Central memory CD8-positive, alpha-beta T cell (primary cell): ENCODE measurements at regions not wholly inside any gene's neighbourhood (a gene's known extent, or its start where the extent isn't known, plus 50 kb on each side); places are given as distances from the start of the nearest gene placed in this dataset.
"Not testable (repeated sequence)": the region's sequence is repeated elsewhere in the genome, so short reads cannot be mapped to it uniquely, and the experiment has no call there.

ENCODE experiments used
- ATAC-seq: fragments of 150-1000 bp; cut with Tn5 transposase; replicated peaks from 2 replicates; pipeline ENCODE4 v1.10.0; 2022; ENCODE audit warnings: mild to moderate bottlenecking, moderate FRiP score, moderate number of reproducible peaks; ENCODE audit not compliant: poor library complexity, severe bottlenecking; ENCODE audit errors: extremely low read depth
- DNase-seq, 2 donors: peaks; one replicate each; pipeline ENCODE4 v3.0.0; 2021; ENCODE audit warnings: low spot score in 2 of 2
- H3K27ac Mint-ChIP-seq: one replicate; pipeline ENCODE4 v1.8.0; 2022; ENCODE audit warnings: low read depth, mild to moderate bottlenecking, moderate library complexity, mixed read lengths
- H3K27me3 Mint-ChIP-seq: one replicate; pipeline ENCODE4 v1.8.0; 2022; ENCODE audit warnings: mixed read lengths
- H3K36me3 Mint-ChIP-seq: one replicate; pipeline ENCODE4 v1.8.0; 2022; ENCODE audit warnings: mild to moderate bottlenecking, moderate library complexity, mixed read lengths; ENCODE audit not compliant: insufficient read depth
- H3K4me1 Mint-ChIP-seq: one replicate; pipeline ENCODE4 v1.8.0; 2022; ENCODE audit warnings: mixed read lengths
- H3K4me3 Mint-ChIP-seq: one replicate; pipeline ENCODE4 v1.8.0; 2022; ENCODE audit warnings: mild to moderate bottlenecking, moderate library complexity, mixed read lengths
- H3K9me3 Mint-ChIP-seq: one replicate; pipeline ENCODE4 v1.8.0; 2022; ENCODE audit warnings: mixed read lengths

- Mint-ChIP-seq H3K36me3 (peaks cover 3% of the 10 kb centered on the region), H3K9me3 (peaks cover 16% of the 10 kb centered on the region), H3K27me3 (peaks cover 36% of the 10 kb centered on the region), H3K4me3 (no peak overlapping the region), H3K4me1 (no peaks in the 10 kb centered on the region), H3K27ac (no peak overlapping the region)
- no peak for ATAC-seq
- no peak for DNase-seq
Measured at GRCh38 chr2:204407204-204408014, 137.9 kb upstream of the PARD3B start.

- not testable (repeated sequence) for H3K27ac Mint-ChIP-seq, H3K27me3 Mint-ChIP-seq, H3K9me3 Mint-ChIP-seq, H3K36me3 Mint-ChIP-seq, ATAC-seq, H3K4me1 Mint-ChIP-seq, DNase-seq, H3K4me3 Mint-ChIP-seq
Measured at GRCh38 chr2:204412782-204413181, 132.5 kb upstream of the PARD3B start.

GRCh38 chr2:204415406-204416181, 129.7 kb upstream of the PARD3B start:
- Mint-ChIP-seq H3K36me3 (no peaks in the 10 kb centered on the region), H3K4me1 (no peaks in the 10 kb centered on the region), H3K27me3 (peaks cover 14% of the 10 kb centered on the region), H3K27ac (no peak overlapping the region), H3K4me3 (no peak overlapping the region), H3K9me3 (peaks cover 6% of the 10 kb centered on the region)
- DNase-seq, result no peak
- no peak for ATAC-seq

GRCh38 chr2:204416236-204416635, 129.0 kb upstream of the PARD3B start:
- no peak for ATAC-seq
- no peak for DNase-seq
- H3K27me3 Mint-ChIP-seq, result peaks cover 14% of the 10 kb centered on the region
- H3K4me3 Mint-ChIP-seq, result no peak overlapping the region
- H3K9me3 Mint-ChIP-seq, result peaks cover 6% of the 10 kb centered on the region
- H3K27ac Mint-ChIP-seq, result no peak overlapping the region
- no peaks in the 10 kb centered on the region for H3K36me3 Mint-ChIP-seq
- no peaks in the 10 kb centered on the region for H3K4me1 Mint-ChIP-seq

GRCh38 chr2:204425821-204426220, 119.5 kb upstream of the PARD3B start:
- H3K9me3 Mint-ChIP-seq, result no peaks in the 10 kb centered on the region
- peaks cover 29% of the 10 kb centered on the region for H3K27me3 Mint-ChIP-seq
- ATAC-seq, result no peak
- no peak overlapping the region for H3K4me3 Mint-ChIP-seq
- DNase-seq, result no peak
- no peaks in the 10 kb centered on the region for H3K36me3 Mint-ChIP-seq
- no peak overlapping the region for H3K27ac Mint-ChIP-seq
- no peaks in the 10 kb centered on the region for H3K4me1 Mint-ChIP-seq

- Mint-ChIP-seq H3K27ac (no peak overlapping the region), H3K4me3 (no peak overlapping the region), H3K36me3 (no peaks in the 10 kb centered on the region), H3K4me1 (no peaks in the 10 kb centered on the region), H3K27me3 (peaks cover 29% of the 10 kb centered on the region), H3K9me3 (no peaks in the 10 kb centered on the region)
- DNase-seq (no peak), ATAC-seq (no peak)
Measured at GRCh38 chr2:204428675-204429074, 116.6 kb upstream of the PARD3B start.

- ATAC-seq, result no peak
Measured at GRCh38 chr2:204431529-204431928, 113.7 kb upstream of the PARD3B start.

GRCh38 chr2:204432196-204432595, 113.1 kb upstream of the PARD3B start:
- Mint-ChIP-seq H3K36me3 (no peaks in the 10 kb centered on the region), H3K4me3 (no peak overlapping the region), H3K27me3 (peaks cover 7% of the 10 kb centered on the region), H3K27ac (no peak overlapping the region), H3K9me3 (no peaks in the 10 kb centered on the region), H3K4me1 (no peaks in the 10 kb centered on the region)
- no peak for ATAC-seq
- DNase-seq, result no peak

More at GRCh38 chr2:204431529-204431928, 113.7 kb upstream of the PARD3B start:
- H3K27me3 Mint-ChIP-seq, result peaks cover 7% of the 10 kb centered on the region
- no peaks in the 10 kb centered on the region for H3K4me1 Mint-ChIP-seq
- no peak overlapping the region for H3K27ac Mint-ChIP-seq
- no peaks in the 10 kb centered on the region for H3K9me3 Mint-ChIP-seq
- no peak overlapping the region for H3K4me3 Mint-ChIP-seq
- DNase-seq, result no peak
- H3K36me3 Mint-ChIP-seq, result no peaks in the 10 kb centered on the region

- DNase-seq (no peak), ATAC-seq (no peak)
- no peak overlapping the region for H3K4me3 Mint-ChIP-seq
- H3K4me1 Mint-ChIP-seq, result no peaks in the 10 kb centered on the region
- peaks cover 14% of the 10 kb centered on the region for H3K27me3 Mint-ChIP-seq
- H3K27ac Mint-ChIP-seq, result no peak overlapping the region
- H3K36me3 Mint-ChIP-seq, result no peaks in the 10 kb centered on the region
- H3K9me3 Mint-ChIP-seq, result no peaks in the 10 kb centered on the region
Measured at GRCh38 chr2:204434660-204435462, 110.4 kb upstream of the PARD3B start.

- no peaks in the 10 kb centered on the region for H3K4me1 Mint-ChIP-seq
- DNase-seq (no peak), ATAC-seq (no peak)
- H3K36me3 Mint-ChIP-seq, result no peaks in the 10 kb centered on the region
- H3K27me3 Mint-ChIP-seq, result peaks cover 21% of the 10 kb centered on the region
- no peaks in the 10 kb centered on the region for H3K9me3 Mint-ChIP-seq
- no peak overlapping the region for H3K27ac Mint-ChIP-seq
- no peak overlapping the region for H3K4me3 Mint-ChIP-seq
Measured at GRCh38 chr2:204436230-204436629, 109.0 kb upstream of the PARD3B start.

GRCh38 chr2:204437408-204437807, 107.9 kb upstream of the PARD3B start:
- no peak overlapping the region for H3K4me3 Mint-ChIP-seq
- peaks cover 21% of the 10 kb centered on the region for H3K27me3 Mint-ChIP-seq
- no peaks in the 10 kb centered on the region for H3K4me1 Mint-ChIP-seq
- H3K27ac Mint-ChIP-seq, result no peak overlapping the region
- no peak for ATAC-seq
- no peaks in the 10 kb centered on the region for H3K9me3 Mint-ChIP-seq
- no peak for DNase-seq
- no peaks in the 10 kb centered on the region for H3K36me3 Mint-ChIP-seq

- DNase-seq, result no peak
- Mint-ChIP-seq H3K27me3 (peaks cover 21% of the 10 kb centered on the region), H3K36me3 (no peaks in the 10 kb centered on the region), H3K9me3 (no peaks in the 10 kb centered on the region), H3K4me3 (no peak overlapping the region), H3K4me1 (no peaks in the 10 kb centered on the region), H3K27ac (no peak overlapping the region)
- no peak for ATAC-seq
Measured at GRCh38 chr2:204437815-204438756, 107.2 kb upstream of the PARD3B start.
